ENCODE measurements at regions not wholly inside any gene's neighbourhood (a gene's known extent, or its start where the extent isn't known, plus 50 kb on each side); places are given as distances from the start of the nearest gene placed in this dataset.
"Not testable (repeated sequence)": the region's sequence is repeated elsewhere in the genome, so short reads cannot be mapped to it uniquely, and the experiment has no call there.

DNA sequence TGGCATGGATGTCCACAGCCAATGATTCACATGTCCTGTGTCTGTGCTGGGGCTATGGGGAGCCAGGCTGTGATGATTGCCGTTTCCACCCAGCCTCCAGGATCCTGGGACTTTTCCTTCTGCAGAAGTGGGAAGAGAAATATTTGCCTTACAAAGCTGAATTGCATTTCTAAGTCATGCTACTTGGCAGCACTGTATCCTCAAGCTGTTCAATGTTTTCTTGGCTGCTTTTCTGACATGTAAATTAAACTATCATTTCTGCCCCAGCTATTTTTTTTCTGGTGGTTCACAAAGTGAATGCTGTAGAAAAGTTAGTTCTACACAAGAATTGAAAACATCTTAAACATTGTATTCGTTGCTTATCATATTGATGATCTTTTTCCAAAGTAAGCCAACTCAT is 51.9 kb upstream of the TCERG1L start:
- POLR2A ChIA-PET (ENCODE audit: low non-redundant PET), result no interaction called here
- Histone ChIP-seq H3K4me1 (ENCODE audit: insufficient read depth, low read length, poor library complexity, severe bottlenecking) (no peaks in the 10 kb centered on the region), H3K27me3 (replicated peaks; ENCODE audit: insufficient read depth, low read depth, low read length, poor library complexity) (peaks cover 34% of the 10 kb centered on the region), H3K36me3 (ENCODE audit: insufficient read depth, low read length, poor library complexity, severe bottlenecking) (no peaks in the 10 kb centered on the region), H3K27ac (ENCODE audit: low read depth, low read length, poor library complexity, severe bottlenecking) (no peak overlapping the region), H3K4me3 (ENCODE audit: low read depth, low read length, poor library complexity, severe bottlenecking) (no peak overlapping the region), H3K9me3 (ENCODE audit: low read depth, low read length, poor library complexity, severe bottlenecking) (no peaks in the 10 kb centered on the region)
- TF ChIP-seq, protein P1, sequence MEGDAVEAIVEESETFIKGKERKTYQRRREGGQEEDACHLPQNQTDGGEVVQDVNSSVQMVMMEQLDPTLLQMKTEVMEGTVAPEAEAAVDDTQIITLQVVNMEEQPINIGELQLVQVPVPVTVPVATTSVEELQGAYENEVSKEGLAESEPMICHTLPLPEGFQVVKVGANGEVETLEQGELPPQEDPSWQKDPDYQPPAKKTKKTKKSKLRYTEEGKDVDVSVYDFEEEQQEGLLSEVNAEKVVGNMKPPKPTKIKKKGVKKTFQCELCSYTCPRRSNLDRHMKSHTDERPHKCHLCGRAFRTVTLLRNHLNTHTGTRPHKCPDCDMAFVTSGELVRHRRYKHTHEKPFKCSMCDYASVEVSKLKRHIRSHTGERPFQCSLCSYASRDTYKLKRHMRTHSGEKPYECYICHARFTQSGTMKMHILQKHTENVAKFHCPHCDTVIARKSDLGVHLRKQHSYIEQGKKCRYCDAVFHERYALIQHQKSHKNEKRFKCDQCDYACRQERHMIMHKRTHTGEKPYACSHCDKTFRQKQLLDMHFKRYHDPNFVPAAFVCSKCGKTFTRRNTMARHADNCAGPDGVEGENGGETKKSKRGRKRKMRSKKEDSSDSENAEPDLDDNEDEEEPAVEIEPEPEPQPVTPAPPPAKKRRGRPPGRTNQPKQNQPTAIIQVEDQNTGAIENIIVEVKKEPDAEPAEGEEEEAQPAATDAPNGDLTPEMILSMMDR (conservative IDR thresholded peaks at IDR 0.05; ENCODE audit: low read depth, low read length), result no peak
- TF ChIP-seq EZH2 (IDR thresholded peaks at IDR 0.05; ENCODE audit: borderline replicate concordance, low read depth, low read length, poor library complexity, severe bottlenecking), result no peak
- CTCF ChIA-PET, result no interaction called here
- intact Hi-C loops (cut with micrococcal nuclease; ENCODE audit: unreplicated experiment), result no loop called here
- BruUV-seq (replicated peaks), result no TSS peak
- DNase-seq (ENCODE audit: low spot score), result no peak

DNA sequence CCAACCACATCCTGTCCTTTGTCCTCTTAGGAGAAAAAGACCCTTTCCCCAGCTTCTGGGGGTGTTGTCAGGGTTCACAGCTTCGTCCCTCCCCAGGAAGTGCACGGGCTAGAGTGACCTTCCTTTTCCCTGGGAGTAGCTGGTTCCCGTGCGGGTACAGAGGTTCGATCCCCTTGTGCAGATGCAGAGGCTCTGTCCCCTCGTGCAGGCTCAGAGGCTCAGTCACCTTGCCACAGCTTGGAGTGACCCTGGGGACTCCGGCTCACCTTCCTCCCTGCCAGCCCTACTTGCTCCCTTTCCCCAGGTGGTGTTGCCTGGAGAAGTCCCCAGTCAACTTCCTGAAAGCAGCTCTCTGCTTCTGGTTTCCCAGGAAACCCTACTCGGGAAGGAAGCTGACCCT is 60.0 kb upstream of the TCERG1L start:
- TF ChIP-seq, protein P1 (conservative IDR thresholded peaks at IDR 0.05; ENCODE audit: low read depth, low read length), result no peak
- no peak for TF ChIP-seq EZH2 (IDR thresholded peaks at IDR 0.05; ENCODE audit: borderline replicate concordance, low read depth, low read length, poor library complexity, severe bottlenecking)
- Histone ChIP-seq H3K4me1 (ENCODE audit: insufficient read depth, low read length, poor library complexity, severe bottlenecking) (no peaks in the 10 kb centered on the region), H3K27me3 (replicated peaks; ENCODE audit: insufficient read depth, low read depth, low read length, poor library complexity) (peaks cover 5% of the 10 kb centered on the region), H3K9me3 (ENCODE audit: low read depth, low read length, poor library complexity, severe bottlenecking) (no peaks in the 10 kb centered on the region), H3K4me3 (ENCODE audit: low read depth, low read length, poor library complexity, severe bottlenecking) (no peak overlapping the region), H3K27ac (ENCODE audit: low read depth, low read length, poor library complexity, severe bottlenecking) (no peak overlapping the region), H3K36me3 (ENCODE audit: insufficient read depth, low read length, poor library complexity, severe bottlenecking) (no peaks in the 10 kb centered on the region)
- no peak for DNase-seq (ENCODE audit: low spot score)
- intact Hi-C loops (cut with micrococcal nuclease; ENCODE audit: unreplicated experiment), result no loop called here
- CTCF ChIA-PET, result no interaction called here
- BruUV-seq (replicated peaks), result no TSS peak
- POLR2A ChIA-PET (ENCODE audit: low non-redundant PET), result no interaction called here

DNA sequence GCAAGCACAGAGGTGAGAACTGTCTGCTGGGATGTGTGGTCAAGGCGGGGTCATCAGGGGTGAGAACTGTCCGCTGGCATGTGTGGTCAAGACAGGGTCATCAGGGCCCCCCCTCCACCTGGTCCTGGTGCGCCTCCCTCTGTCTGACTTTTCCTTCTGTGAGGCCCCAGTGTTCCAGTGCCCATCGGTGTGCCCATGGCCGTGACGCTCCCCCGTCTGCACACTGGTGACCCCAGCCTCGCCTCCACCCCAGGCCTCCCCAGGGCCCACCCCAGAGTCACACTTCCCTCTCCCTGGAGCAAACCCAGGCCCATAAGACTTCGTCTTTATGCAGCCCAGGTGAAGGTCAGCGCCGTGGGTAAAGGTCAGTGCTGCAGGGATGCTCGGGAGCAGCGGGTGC is 70.1 kb upstream of the TCERG1L start:
- Histone ChIP-seq H3K27me3 (replicated peaks; ENCODE audit: insufficient read depth, low read depth, low read length, poor library complexity) (peaks cover 11% of the 10 kb centered on the region), H3K4me1 (ENCODE audit: insufficient read depth, low read length, poor library complexity, severe bottlenecking) (no peaks in the 10 kb centered on the region), H3K27ac (ENCODE audit: low read depth, low read length, poor library complexity, severe bottlenecking) (no peak overlapping the region), H3K36me3 (ENCODE audit: insufficient read depth, low read length, poor library complexity, severe bottlenecking) (no peaks in the 10 kb centered on the region), H3K9me3 (ENCODE audit: low read depth, low read length, poor library complexity, severe bottlenecking) (no peaks in the 10 kb centered on the region), H3K4me3 (ENCODE audit: low read depth, low read length, poor library complexity, severe bottlenecking) (no peak overlapping the region)
- CTCF ChIA-PET, result no interaction called here
- BruUV-seq (replicated peaks), result no TSS peak
- POLR2A ChIA-PET (ENCODE audit: low non-redundant PET), result no interaction called here
- TF ChIP-seq EZH2 (IDR thresholded peaks at IDR 0.05; ENCODE audit: borderline replicate concordance, low read depth, low read length, poor library complexity, severe bottlenecking), result no peak
- TF ChIP-seq, protein P1 (conservative IDR thresholded peaks at IDR 0.05; ENCODE audit: low read depth, low read length), result no peak
- intact Hi-C loops (cut with micrococcal nuclease; ENCODE audit: unreplicated experiment), result no loop called here
- no peak for DNase-seq (ENCODE audit: low spot score)

DNA sequence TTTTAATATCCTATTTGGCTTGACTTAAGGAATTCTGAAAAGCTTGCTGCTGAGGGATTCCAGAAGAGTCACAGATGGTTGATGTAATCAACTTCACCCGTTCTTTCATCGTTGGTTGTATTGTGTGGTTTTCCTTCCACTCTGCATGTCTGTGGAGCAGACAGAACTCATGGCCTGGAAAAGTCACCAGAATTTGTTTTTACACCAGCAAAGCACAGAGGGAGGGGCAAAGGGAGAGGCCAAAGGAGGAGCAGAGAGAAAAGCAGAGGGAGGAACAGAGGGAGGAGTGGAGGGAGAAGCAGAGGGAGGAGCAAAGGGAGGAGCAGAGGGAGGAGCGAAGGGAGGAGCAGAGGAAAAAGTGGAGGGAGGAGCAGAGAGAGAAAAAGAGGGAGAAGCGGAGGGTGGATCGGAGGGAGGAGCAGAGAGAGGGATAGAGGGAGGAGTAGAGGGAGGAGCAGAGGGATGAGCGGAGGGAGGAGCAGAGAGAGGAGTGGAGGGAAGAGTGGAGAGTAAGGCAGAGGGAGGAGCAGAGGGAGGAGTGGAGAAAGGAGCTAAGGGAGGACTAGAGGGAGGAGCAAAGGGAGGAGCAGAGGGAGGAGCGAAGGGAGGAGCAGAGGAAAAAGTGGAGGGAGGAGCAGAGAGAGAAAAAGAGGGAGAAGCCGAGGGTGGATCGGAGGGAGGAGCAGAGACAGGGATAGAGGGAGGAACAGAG is 73.8 kb upstream of the TCERG1L start:
- DNase-seq (ENCODE audit: low spot score), result peak; percentile 6
- H3K4me1 ChIP-seq (ENCODE audit: insufficient read depth, low read length, poor library complexity, severe bottlenecking); BruUV-seq (replicated peaks); intact Hi-C loops (cut with micrococcal nuclease; ENCODE audit: unreplicated experiment); H3K27me3 ChIP-seq (replicated peaks; ENCODE audit: insufficient read depth, low read depth, low read length, poor library complexity); H3K36me3 ChIP-seq (ENCODE audit: insufficient read depth, low read length, poor library complexity, severe bottlenecking); H3K9me3 ChIP-seq (ENCODE audit: low read depth, low read length, poor library complexity, severe bottlenecking); H3K4me3 ChIP-seq (ENCODE audit: low read depth, low read length, poor library complexity, severe bottlenecking); H3K27ac ChIP-seq (ENCODE audit: low read depth, low read length, poor library complexity, severe bottlenecking); CTCF ChIA-PET; POLR2A ChIA-PET (ENCODE audit: low non-redundant PET): not testable (repeated sequence)
